CD8-positive, alpha-beta memory T cell (primary cell): ENCODE measurements at regions not wholly inside any gene's neighbourhood (a gene's known extent, or its start where the extent isn't known, plus 50 kb on each side); places are given as distances from the start of the nearest gene placed in this dataset.
"Not testable (repeated sequence)": the region's sequence is repeated elsewhere in the genome, so short reads cannot be mapped to it uniquely, and the experiment has no call there.

ENCODE experiments used
- CTCF ChIA-PET: fragments of 350-600 bp; sonication (Branson Sonifier 250); formaldehyde crosslinking; loops from one replicate; lab custom pipeline; 2021; ENCODE audit warnings: antibody characterized with exemption; lab: Charles Lee
- POLR2A ChIA-PET: fragments of 350-600 bp; sonication (Branson Sonifier 250); formaldehyde crosslinking; loops from one replicate; lab custom pipeline; 2021; ENCODE audit warnings: antibody characterized with exemption; lab: Charles Lee
- DNase-seq, 5 donors: peaks; one replicate each; pipeline versions ENCODE4 v3.0.0 to v3.0.0-alpha.2; 2020 to 2022; ENCODE audit warnings: mixed read lengths in 1 of 5
- H3K27ac ChIP-seq: one replicate; pipeline ENCODE4 v1.7.0; 2013; ENCODE audit warnings: low read depth, mild to moderate bottlenecking, low read length, moderate library complexity
- H3K27me3 ChIP-seq: 2 replicates; pipeline ENCODE4 v1.7.0; 2013; ENCODE audit warnings: low read length, mild to moderate bottlenecking; ENCODE audit not compliant: insufficient read depth, poor library complexity, severe bottlenecking
- H3K36me3 ChIP-seq: 2 replicates; pipeline ENCODE4 v1.7.0; 2013; ENCODE audit warnings: mild to moderate bottlenecking, low read length, moderate library complexity; ENCODE audit not compliant: insufficient read depth
- H3K4me1 ChIP-seq: 2 replicates; pipeline ENCODE4 v1.7.0; 2013; ENCODE audit warnings: mild to moderate bottlenecking, low read length, moderate library complexity; ENCODE audit not compliant: insufficient read depth
- H3K4me3 ChIP-seq: 2 replicates; pipeline ENCODE4 v1.7.0; 2013; ENCODE audit warnings: mild to moderate bottlenecking, low read length
- H3K9me3 ChIP-seq: 2 replicates; pipeline ENCODE4 v1.7.0; 2013; ENCODE audit warnings: mild to moderate bottlenecking, low read length
- H3K27ac Mint-ChIP-seq, 8 donors: one replicate each; pipeline ENCODE4 v1.8.0; 2020 to 2021; ENCODE audit warnings: mixed read lengths in 8 of 8, mild to moderate bottlenecking in 6 of 8, inconsistent platforms in 3 of 8, moderate library complexity in 3 of 8
- H3K27me3 Mint-ChIP-seq, 2 donors: one replicate each; pipeline ENCODE4 v1.8.0; 2020 to 2021; ENCODE audit warnings: mixed read lengths in 2 of 2, mild to moderate bottlenecking in 1 of 2, moderate library complexity in 1 of 2
- H3K36me3 Mint-ChIP-seq, 3 donors: one replicate each; pipeline ENCODE4 v1.8.0; 2020 to 2021; ENCODE audit warnings: mixed read lengths in 3 of 3, inconsistent platforms in 1 of 3, mild to moderate bottlenecking in 1 of 3
- H3K4me1 Mint-ChIP-seq, 3 donors: one replicate each; pipeline ENCODE4 v1.8.0; 2020 to 2021; ENCODE audit warnings: mixed read lengths in 3 of 3, inconsistent platforms in 1 of 3, mild to moderate bottlenecking in 1 of 3
- H3K4me3 Mint-ChIP-seq, 7 donors: one replicate each; pipeline ENCODE4 v1.8.0; 2020 to 2021; ENCODE audit warnings: mixed read lengths in 7 of 7, mild to moderate bottlenecking in 6 of 7, moderate library complexity in 4 of 7, inconsistent platforms in 2 of 7
- H3K9me3 Mint-ChIP-seq, 5 donors: one replicate each; pipeline ENCODE4 v1.8.0; 2020 to 2022; ENCODE audit warnings: mixed read lengths in 5 of 5, mild to moderate bottlenecking in 3 of 5, moderate library complexity in 2 of 5, inconsistent platforms in 1 of 5

- H3K4me3 ChIP-seq = no peak overlapping the region
- no peak overlapping the region for H3K27ac ChIP-seq
- ChIA-PET CTCF (interaction anchor here (0.7 to 1.8 kb wide), 7 partner anchors 26 to 135 kb away, joined by 3 to 11 read pairs (median 3); no protein-coding TSS in a partner anchor), POLR2A (no interaction called here)
- no peak for DNase-seq
- no peaks in the 10 kb centered on the region for H3K9me3 ChIP-seq
- H3K36me3 ChIP-seq = no peaks in the 10 kb centered on the region
- H3K27me3 ChIP-seq = no peaks in the 10 kb centered on the region
- no peak overlapping the region for H3K27ac Mint-ChIP-seq
- no peaks in the 10 kb centered on the region for H3K36me3 Mint-ChIP-seq
- H3K4me1 ChIP-seq = peaks cover 10% of the 10 kb centered on the region
- peaks cover 13 to 32% (median 24%) of the 10 kb centered on the region in 3 donors for H3K4me1 Mint-ChIP-seq
- no peaks in the 10 kb centered on the region for H3K9me3 Mint-ChIP-seq
- peaks cover 0 to 3% of the 10 kb centered on the region in 2 donors for H3K27me3 Mint-ChIP-seq
- H3K4me3 Mint-ChIP-seq = no peak overlapping the region
Measured at GRCh38 chr11:13210424-13210823, 67.2 kb upstream of the BMAL1 start.

GRCh38 chr11:13214276-13214675, 63.3 kb upstream of the BMAL1 start:
- Histone ChIP-seq H3K9me3 (no peaks in the 10 kb centered on the region), H3K4me3 (no peak overlapping the region), H3K4me1 (no peaks in the 10 kb centered on the region), H3K27ac (no peak overlapping the region), H3K36me3 (no peaks in the 10 kb centered on the region), H3K27me3 (no peaks in the 10 kb centered on the region)
- Mint-ChIP-seq H3K4me1 (peaks cover 0 to under 1% (median 0%) of the 10 kb centered on the region in 3 donors), H3K27ac (no peak overlapping the region), H3K27me3 (no peaks in the 10 kb centered on the region), H3K36me3 (no peaks in the 10 kb centered on the region), H3K9me3 (no peaks in the 10 kb centered on the region), H3K4me3 (no peak overlapping the region)
- DNase-seq = no peak
- POLR2A ChIA-PET = no interaction called here
- CTCF ChIA-PET = interaction anchor here (1.1 kb wide), 1 partner anchor 31 kb away, joined by 3 read pairs; no protein-coding TSS in a partner anchor

GRCh38 chr11:13215149-13215548, 62.4 kb upstream of the BMAL1 start:
- H3K4me3 Mint-ChIP-seq = no peak overlapping the region
- H3K9me3 ChIP-seq = no peaks in the 10 kb centered on the region
- ChIA-PET CTCF (interaction anchor here (0.7 kb wide), 1 partner anchor 75 kb away, joined by 3 read pairs; no protein-coding TSS in a partner anchor), POLR2A (no interaction called here)
- no peak overlapping the region for H3K27ac ChIP-seq
- H3K36me3 Mint-ChIP-seq = no peaks in the 10 kb centered on the region
- no peaks in the 10 kb centered on the region for H3K4me1 ChIP-seq
- no peak overlapping the region for H3K4me3 ChIP-seq
- no peaks in the 10 kb centered on the region for H3K27me3 Mint-ChIP-seq
- no peaks in the 10 kb centered on the region for H3K4me1 Mint-ChIP-seq
- no peak overlapping the region for H3K27ac Mint-ChIP-seq
- no peaks in the 10 kb centered on the region for H3K36me3 ChIP-seq
- H3K9me3 Mint-ChIP-seq = no peaks in the 10 kb centered on the region
- DNase-seq = no peak
- H3K27me3 ChIP-seq = no peaks in the 10 kb centered on the region

GRCh38 chr11:13216019-13216710, 61.4 kb upstream of the BMAL1 start:
- Mint-ChIP-seq H3K27ac (no peak overlapping the region), H3K4me1 (no peaks in the 10 kb centered on the region), H3K36me3 (no peaks in the 10 kb centered on the region), H3K4me3 (no peak overlapping the region), H3K27me3 (no peaks in the 10 kb centered on the region), H3K9me3 (no peaks in the 10 kb centered on the region)
- no peak for DNase-seq
- Histone ChIP-seq H3K36me3 (no peaks in the 10 kb centered on the region), H3K4me3 (no peak overlapping the region), H3K4me1 (no peaks in the 10 kb centered on the region), H3K27ac (no peak overlapping the region), H3K9me3 (no peaks in the 10 kb centered on the region), H3K27me3 (no peaks in the 10 kb centered on the region)
- ChIA-PET CTCF (interaction anchor here (0.7 kb wide), 1 partner anchor 76 kb away, joined by 3 read pairs; no protein-coding TSS in a partner anchor), POLR2A (interaction anchor here (0.6 kb wide), 1 partner anchor 731 kb away, joined by 3 read pairs; no protein-coding TSS in a partner anchor)

GRCh38 chr11:13216711-13217075, 60.9 kb upstream of the BMAL1 start:
- no peaks in the 10 kb centered on the region for H3K27me3 Mint-ChIP-seq
- no peaks in the 10 kb centered on the region for H3K9me3 ChIP-seq
- H3K27ac ChIP-seq = no peak overlapping the region
- no peak overlapping the region for H3K4me3 ChIP-seq
- no peaks in the 10 kb centered on the region for H3K36me3 ChIP-seq
- DNase-seq = no peak
- H3K4me1 Mint-ChIP-seq = no peaks in the 10 kb centered on the region
- ChIA-PET POLR2A (interaction anchor here (0.6 kb wide), 1 partner anchor 732 kb away, joined by 3 read pairs; no protein-coding TSS in a partner anchor), CTCF (no interaction called here)
- no peak overlapping the region for H3K4me3 Mint-ChIP-seq
- no peaks in the 10 kb centered on the region for H3K4me1 ChIP-seq
- H3K27me3 ChIP-seq = no peaks in the 10 kb centered on the region
- no peaks in the 10 kb centered on the region for H3K36me3 Mint-ChIP-seq
- H3K27ac Mint-ChIP-seq = peak overlapping the region in 1 of 8 donors; percentile 59
- no peaks in the 10 kb centered on the region for H3K9me3 Mint-ChIP-seq

GRCh38 chr11:13218685-13219084, 58.9 kb upstream of the BMAL1 start:
- H3K9me3 Mint-ChIP-seq, H3K36me3 Mint-ChIP-seq, CTCF ChIA-PET, H3K4me1 ChIP-seq, H3K27ac Mint-ChIP-seq, POLR2A ChIA-PET, H3K4me1 Mint-ChIP-seq, H3K27me3 ChIP-seq, H3K4me3 Mint-ChIP-seq, H3K36me3 ChIP-seq, H3K9me3 ChIP-seq, DNase-seq, H3K27me3 Mint-ChIP-seq, H3K4me3 ChIP-seq, H3K27ac ChIP-seq: not testable (repeated sequence)

GRCh38 chr11:13220148-13220547, 57.4 kb upstream of the BMAL1 start:
- DNase-seq = no peak
- CTCF ChIA-PET = no interaction called here
- no peaks in the 10 kb centered on the region for H3K9me3 ChIP-seq
- POLR2A ChIA-PET = no interaction called here
- Mint-ChIP-seq H3K4me3 (no peak overlapping the region), H3K27ac (no peak overlapping the region), H3K36me3 (no peaks in the 10 kb centered on the region), H3K27me3 (no peaks in the 10 kb centered on the region), H3K9me3 (no peaks in the 10 kb centered on the region), H3K4me1 (no peaks in the 10 kb centered on the region)
- H3K27me3 ChIP-seq = no peaks in the 10 kb centered on the region
- H3K27ac ChIP-seq = no peak overlapping the region
- H3K4me3 ChIP-seq = no peak overlapping the region
- no peaks in the 10 kb centered on the region for H3K4me1 ChIP-seq
- H3K36me3 ChIP-seq = no peaks in the 10 kb centered on the region

- Histone ChIP-seq H3K36me3 (no peaks in the 10 kb centered on the region), H3K4me3 (no peak overlapping the region), H3K4me1 (no peaks in the 10 kb centered on the region), H3K9me3 (no peaks in the 10 kb centered on the region), H3K27ac (no peak overlapping the region), H3K27me3 (no peaks in the 10 kb centered on the region)
- Mint-ChIP-seq H3K4me1 (no peaks in the 10 kb centered on the region), H3K4me3 (no peak overlapping the region), H3K36me3 (no peaks in the 10 kb centered on the region), H3K9me3 (no peaks in the 10 kb centered on the region), H3K27me3 (no peaks in the 10 kb centered on the region), H3K27ac (no peak overlapping the region)
- ChIA-PET CTCF (no interaction called here), POLR2A (no interaction called here)
- no peak for DNase-seq
Measured at GRCh38 chr11:13221722-13222121, 55.9 kb upstream of the BMAL1 start.
